GM19452 (cell line): ENCODE measurements at regions not wholly inside any gene's neighbourhood (a gene's known extent, or its start where the extent isn't known, plus 50 kb on each side); places are given as distances from the start of the nearest gene placed in this dataset.

Experiments
- ATAC-seq: cut with Tn5 transposase; IDR thresholded peaks from one replicate; pipeline ENCODE4 v1.9.1; 2021; ENCODE audit not compliant: unreplicated experiment

DNA sequence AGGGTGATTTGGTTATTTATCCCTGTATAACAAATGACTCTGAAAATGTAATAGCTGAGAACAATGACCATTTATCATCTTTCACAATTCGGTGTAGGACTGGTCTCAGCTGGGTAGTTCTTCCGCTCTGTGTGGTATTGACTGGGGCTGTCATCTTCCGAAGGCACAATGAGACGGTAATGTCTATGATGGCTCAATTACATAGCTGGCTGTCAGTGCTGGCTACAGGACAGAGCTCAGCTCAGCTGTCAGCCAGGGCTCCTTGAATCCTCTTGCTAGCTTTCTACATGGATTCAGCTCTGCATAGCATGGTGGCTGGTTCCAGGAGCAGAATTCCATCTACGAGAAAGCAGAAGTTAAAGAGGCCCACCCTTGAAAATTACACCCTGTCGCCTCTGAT, 483.8 kb downstream of the TDRD15 start:
- no peak for ATAC-seq

- ATAC-seq = no peak
Observed at GRCh38 chr2:21610304-21610703, 486.5 kb downstream of the TDRD15 start.

GRCh38 chr2:21617885-21618434, 494.2 kb downstream of the TDRD15 start:
- no peak for ATAC-seq

DNA sequence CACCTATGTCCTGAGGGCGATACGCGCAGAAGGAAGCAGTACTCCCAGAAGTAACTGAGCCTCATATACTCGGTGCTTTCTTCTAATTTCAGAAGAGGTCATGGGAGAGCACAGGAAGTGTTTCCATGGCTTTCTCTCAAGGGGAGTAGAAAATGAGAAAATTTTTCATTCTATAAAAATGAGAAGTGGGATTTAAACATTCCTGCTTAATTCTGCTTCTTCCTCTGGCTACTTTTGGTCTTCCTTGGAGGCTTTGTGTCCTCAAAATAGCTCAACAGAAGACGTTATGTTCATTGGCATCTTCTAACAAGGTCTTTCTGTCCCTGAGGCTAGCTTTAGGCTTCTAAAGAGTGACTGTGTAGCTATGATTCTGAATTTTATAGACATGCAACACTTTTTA, 497.0 kb downstream of the TDRD15 start:
- ATAC-seq = no peak

DNA sequence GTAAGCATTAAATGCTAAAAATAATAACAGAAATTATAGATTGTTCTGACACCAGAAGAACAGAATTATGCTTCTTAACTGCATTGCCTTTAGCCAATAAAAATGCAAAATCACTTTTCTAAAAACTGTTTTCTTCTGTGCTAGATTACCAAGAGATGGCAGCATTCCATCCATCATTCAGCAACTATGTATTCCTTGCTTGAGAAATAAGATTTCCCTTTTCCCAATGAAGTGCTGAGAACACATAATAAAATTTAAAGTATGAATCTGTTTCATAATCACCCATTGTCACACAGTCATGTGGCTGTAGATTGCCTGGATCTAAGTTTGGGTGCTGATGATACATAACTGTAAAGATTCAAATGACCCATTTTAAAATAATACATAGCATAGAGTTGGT, 504.2 kb downstream of the TDRD15 start:
- no peak for ATAC-seq

DNA sequence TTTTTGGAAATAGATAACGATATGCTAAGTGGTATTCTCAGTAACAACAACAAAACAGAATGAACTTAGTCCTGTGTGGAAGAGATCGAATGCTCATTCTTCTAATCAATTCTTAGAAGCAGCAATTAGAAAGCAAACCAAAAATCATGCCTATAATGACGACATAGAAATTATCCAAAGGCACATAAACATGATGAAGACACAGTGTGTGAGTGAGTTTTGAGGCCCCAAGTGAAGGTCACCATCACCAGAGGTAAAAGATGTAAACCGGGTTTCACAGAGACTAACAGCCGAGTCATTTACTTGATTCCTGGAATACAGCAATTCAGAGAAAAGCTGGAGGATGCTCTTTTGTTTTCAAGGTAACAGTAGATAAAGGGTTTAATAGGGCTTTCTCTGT, 509.2 kb downstream of the TDRD15 start:
- ATAC-seq = no peak

DNA sequence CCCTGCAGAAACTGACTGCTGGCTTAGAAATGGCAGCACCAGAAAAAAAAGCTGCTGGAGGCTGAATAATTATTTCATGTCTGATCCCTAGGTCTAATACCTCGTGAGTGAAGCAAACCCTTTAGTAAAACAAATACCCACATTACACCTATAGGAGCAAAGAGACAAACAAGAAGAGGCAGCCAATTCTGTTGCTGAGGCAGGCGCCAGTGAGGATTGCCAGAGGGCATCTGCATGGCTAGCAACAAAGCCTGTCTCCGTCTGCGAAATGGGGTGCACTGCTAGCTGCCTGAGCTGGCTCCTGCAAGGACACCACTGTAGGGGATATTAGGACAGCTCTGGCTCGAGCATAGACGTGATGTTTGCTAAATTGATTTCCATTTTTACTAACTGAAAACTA, 509.7 kb downstream of the TDRD15 start:
- no peak for ATAC-seq

GRCh38 chr2:21633911-21634310, 510.1 kb downstream of the TDRD15 start:
- ATAC-seq = no peak

- no peak for ATAC-seq
Observed at GRCh38 chr2:21640046-21640445, 516.3 kb downstream of the TDRD15 start.

- ATAC-seq = no peak
Observed at GRCh38 chr2:21642647-21643046, 518.9 kb downstream of the TDRD15 start.

DNA sequence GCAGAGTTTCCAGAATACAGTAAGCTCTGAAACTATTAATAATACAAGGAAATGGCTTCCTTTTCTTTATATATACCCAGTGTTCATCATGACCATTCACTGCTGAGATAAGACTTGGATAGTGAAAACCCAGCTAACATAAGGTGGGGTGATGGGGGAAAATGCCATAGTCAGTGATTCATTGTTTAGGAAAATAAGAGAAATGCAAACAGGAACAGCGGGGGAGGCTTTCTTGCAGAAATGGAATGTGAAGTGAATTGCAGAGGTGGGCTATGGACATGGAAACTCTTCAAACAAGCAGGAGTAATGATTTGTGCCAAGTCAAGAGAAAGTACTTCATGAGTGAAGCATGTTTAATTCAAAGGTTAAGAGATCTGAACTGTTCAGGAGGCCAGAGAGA, 519.4 kb downstream of the TDRD15 start:
- no peak for ATAC-seq

DNA sequence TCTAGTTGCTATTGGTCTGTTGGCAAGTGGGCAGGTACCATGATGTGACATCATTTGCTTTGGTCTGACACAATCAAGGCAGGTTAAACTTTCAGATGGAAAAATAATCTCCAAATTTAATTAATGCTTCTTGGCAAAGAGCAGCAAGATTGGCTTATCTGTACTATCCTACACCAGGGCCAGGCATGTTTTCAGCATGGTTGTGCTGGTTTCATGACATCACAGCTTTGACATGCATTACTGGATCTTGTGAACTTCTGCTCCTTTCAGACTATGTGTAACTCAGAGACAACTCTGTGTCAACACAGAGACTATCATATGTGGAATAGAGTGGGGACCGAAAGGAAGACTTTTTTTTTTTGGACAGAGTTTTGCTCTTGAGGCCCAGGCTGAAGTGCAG, 520.5 kb downstream of the TDRD15 start:
- no peak for ATAC-seq

DNA sequence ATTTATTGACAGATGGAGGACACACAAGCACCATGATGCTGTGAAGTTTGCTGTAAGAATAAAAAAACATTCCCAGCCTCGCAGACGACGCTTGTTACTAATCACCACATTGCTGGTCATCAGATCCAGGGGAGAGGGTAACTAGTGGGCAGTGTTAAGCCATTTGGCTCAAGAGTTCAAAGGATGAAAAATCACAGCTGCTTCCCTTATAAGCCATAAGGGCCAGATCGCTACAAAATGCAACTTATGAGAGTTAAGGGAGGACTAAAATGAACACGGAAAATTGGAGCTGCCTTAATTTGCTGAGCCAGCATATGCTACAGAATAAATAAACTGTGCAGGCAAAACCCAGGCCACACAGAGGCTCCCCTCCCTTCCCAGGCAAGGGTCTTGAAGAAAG, 522.6 kb downstream of the TDRD15 start:
- no peak for ATAC-seq

GRCh38 chr2:21650569-21650968, 526.8 kb downstream of the TDRD15 start:
- no peak for ATAC-seq

- no peak for ATAC-seq
Observed at GRCh38 chr2:21655136-21655535, 531.4 kb downstream of the TDRD15 start.

- no peak for ATAC-seq
Observed at GRCh38 chr2:21656330-21657075, 532.7 kb downstream of the TDRD15 start.

DNA sequence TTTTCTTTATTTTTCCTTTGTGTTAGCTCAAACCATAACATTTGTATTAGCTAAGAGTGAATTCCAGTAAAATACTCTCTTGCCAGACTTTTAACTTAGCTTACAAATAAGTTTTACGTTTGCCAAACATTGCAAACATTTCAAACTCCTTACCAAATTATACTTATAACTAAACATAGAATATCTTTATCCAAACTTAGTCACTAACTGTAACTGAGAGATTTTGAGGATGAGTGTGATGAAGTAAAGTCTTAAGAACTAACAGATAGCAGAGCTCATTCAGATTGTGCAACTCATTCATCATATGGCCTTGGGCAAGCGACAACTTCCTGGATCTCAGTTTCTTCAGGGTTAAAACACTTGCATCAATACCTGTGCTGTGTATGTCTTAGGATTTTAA, 533.7 kb downstream of the TDRD15 start:
- ATAC-seq = no peak

DNA sequence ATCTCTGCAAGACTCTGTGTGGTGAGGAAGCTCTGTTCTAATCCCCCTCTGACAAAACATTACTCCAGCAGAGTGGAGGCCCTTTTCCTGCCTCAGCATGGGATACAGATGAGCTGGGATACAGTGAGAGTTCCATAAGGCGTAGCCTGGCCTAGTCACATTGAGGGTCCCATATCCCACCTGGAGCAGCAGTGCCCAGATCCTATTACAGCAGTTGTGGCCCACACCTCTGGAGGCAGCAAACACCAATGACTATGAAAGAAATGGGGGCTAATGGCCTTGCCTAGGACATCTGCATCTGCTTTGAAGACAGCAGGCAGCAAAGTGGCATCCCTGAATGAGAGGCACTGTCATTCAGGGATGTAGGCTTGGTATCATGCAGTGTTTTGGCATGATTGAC, 534.5 kb downstream of the TDRD15 start:
- no peak for ATAC-seq

GRCh38 chr2:21658907-21659477, 535.2 kb downstream of the TDRD15 start:
- no peak for ATAC-seq

- no peak for ATAC-seq
Observed at GRCh38 chr2:21664083-21664482, 540.3 kb downstream of the TDRD15 start.

GRCh38 chr2:21667638-21668037, 543.9 kb downstream of the TDRD15 start:
- no peak for ATAC-seq

- ATAC-seq = no peak
Observed at GRCh38 chr2:21668078-21668710, 544.4 kb downstream of the TDRD15 start.
